ENCODE measurements at regions not wholly inside any gene's neighbourhood (a gene's known extent, or its start where the extent isn't known, plus 50 kb on each side); places are given as distances from the start of the nearest gene placed in this dataset.

- Histone ChIP-seq H3K27me3 (peaks cover 0 to 30% of the 10 kb centered on the region in 2 donors), H3K4me3 (no peak overlapping the region), H3K4me1 (no peaks in the 10 kb centered on the region), H3K27ac (no peak overlapping the region), H3K36me3 (no peaks in the 10 kb centered on the region), H3K9me3 (no peaks in the 10 kb centered on the region)
- DNase-seq (no peak), ATAC-seq (no peak)
- no peak for TF ChIP-seq CTCF (IDR thresholded peaks at IDR 0.05)
- intact Hi-C loops (cut with DNase I): no loop called here
Observed at GRCh38 chr12:111100003-111100402, 179.6 kb upstream of the MYL2 start.

GRCh38 chr12:111099186-111099585 lies 178.8 kb upstream of the MYL2 start:
- no peaks in the 10 kb centered on the region for H3K9me3 ChIP-seq
- ATAC-seq (no peak), DNase-seq (no peak)
- H3K27me3 ChIP-seq: peaks cover 2 to 36% of the 10 kb centered on the region in 2 donors
- H3K27ac ChIP-seq: no peak overlapping the region
- TF ChIP-seq CTCF (IDR thresholded peaks at IDR 0.05): no peak
- H3K36me3 ChIP-seq: no peaks in the 10 kb centered on the region
- intact Hi-C loops (cut with DNase I): no loop called here
- no peaks in the 10 kb centered on the region for H3K4me1 ChIP-seq
- no peak overlapping the region for H3K4me3 ChIP-seq

- intact Hi-C loops (cut with DNase I): no loop called here
- DNase-seq: no peak
- TF ChIP-seq CTCF (IDR thresholded peaks at IDR 0.05): no peak
Observed at GRCh38 chr12:111094157-111095010, 174.0 kb upstream of the MYL2 start.

GRCh38 chr12:111093428-111094142 lies 173.2 kb upstream of the MYL2 start:
- Histone ChIP-seq H3K9me3 (no peaks in the 10 kb centered on the region), H3K4me1 (no peaks in the 10 kb centered on the region), H3K27ac (no peak overlapping the region), H3K27me3 (peaks cover 6 to 42% of the 10 kb centered on the region in 2 donors), H3K36me3 (no peaks in the 10 kb centered on the region), H3K4me3 (no peak overlapping the region)
- DNase-seq: no peak
- no peak for ATAC-seq
- intact Hi-C loops (cut with DNase I): no loop called here
- TF ChIP-seq CTCF (IDR thresholded peaks at IDR 0.05): no peak

More at GRCh38 chr12:111094157-111095010, 174.0 kb upstream of the MYL2 start:
- H3K4me1 ChIP-seq: no peaks in the 10 kb centered on the region
- H3K36me3 ChIP-seq: no peaks in the 10 kb centered on the region
- no peak overlapping the region for H3K27ac ChIP-seq
- no peaks in the 10 kb centered on the region for H3K9me3 ChIP-seq
- no peak for ATAC-seq
- no peak overlapping the region for H3K4me3 ChIP-seq
- H3K27me3 ChIP-seq: peaks cover 6 to 50% of the 10 kb centered on the region in 2 donors

GRCh38 chr12:111091051-111091450 lies 170.7 kb upstream of the MYL2 start:
- DNase-seq (no peak), ATAC-seq (no peak)
- H3K27me3 ChIP-seq: peaks cover 6 to 41% of the 10 kb centered on the region in 2 donors
- H3K4me1 ChIP-seq: no peaks in the 10 kb centered on the region
- H3K36me3 ChIP-seq: no peaks in the 10 kb centered on the region
- intact Hi-C loops (cut with DNase I): no loop called here
- no peak for TF ChIP-seq CTCF (IDR thresholded peaks at IDR 0.05)
- H3K27ac ChIP-seq: no peak overlapping the region
- H3K4me3 ChIP-seq: no peak overlapping the region
- H3K9me3 ChIP-seq: no peaks in the 10 kb centered on the region
